Large intestine (tissue), 3 donors: ENCODE measurements at regions not wholly inside any gene's neighbourhood (a gene's known extent, or its start where the extent isn't known, plus 50 kb on each side); places are given as distances from the start of the nearest gene placed in this dataset.
"Not testable (repeated sequence)": the region's sequence is repeated elsewhere in the genome, so short reads cannot be mapped to it uniquely, and the experiment has no call there.

ENCODE experiments used
- DNase-seq, 2 donors: peaks; one replicate each; pipeline versions ENCODE4 v3.0.0 to v3.0.0-alpha.2; 2013
- H3K27ac ChIP-seq: one replicate; pipeline ENCODE4 v1.5.1; 2013; ENCODE audit warnings: low read length
- H3K27me3 ChIP-seq: 2 replicates; pipeline ENCODE4 v1.6.1; 2013; ENCODE audit warnings: low read length; ENCODE audit not compliant: control insufficient read depth, insufficient read depth
- H3K36me3 ChIP-seq: 2 replicates; pipeline ENCODE4 v1.6.1; 2013; ENCODE audit warnings: low read length; ENCODE audit not compliant: control insufficient read depth, insufficient read depth
- H3K4me1 ChIP-seq: one replicate; pipeline ENCODE4 v1.6.1; 2013; ENCODE audit warnings: low read length; ENCODE audit not compliant: control insufficient read depth, insufficient read depth
- H3K4me3 ChIP-seq: one replicate; pipeline ENCODE4 v1.5.1; 2013; ENCODE audit warnings: low read length
- H3K9me3 ChIP-seq: one replicate; pipeline ENCODE4 v1.6.1; 2013; ENCODE audit warnings: mild to moderate bottlenecking, low read depth, low read length, moderate library complexity; ENCODE audit not compliant: control insufficient read depth
- WGBS: methylation state at CpG from one replicate; pipeline ENCODE4 v1.1.5; 2013; ENCODE audit warnings: low lambda C conversion rate; ENCODE audit not compliant: insufficient coverage; 5-methylcytosine and 5-hydroxymethylcytosine counted together

DNA sequence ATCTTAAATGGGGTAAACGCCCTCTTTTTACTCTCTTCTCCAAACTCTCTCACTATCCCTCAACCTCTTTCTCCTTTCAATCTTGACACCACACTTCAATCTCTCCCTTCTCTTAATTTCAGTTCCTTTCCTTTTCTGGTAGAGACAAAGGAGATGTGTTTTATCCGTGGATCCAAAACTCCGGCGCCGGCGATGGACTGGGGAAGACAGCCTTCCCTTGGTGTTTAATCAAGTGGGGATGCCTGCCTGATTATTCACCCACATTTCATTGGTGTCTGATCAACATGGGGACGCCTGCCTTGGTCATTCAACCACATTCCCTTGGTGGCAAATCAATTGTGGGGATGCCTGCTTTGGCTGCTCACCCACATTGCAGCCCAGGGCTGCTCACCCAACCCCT is 205.3 kb upstream of the FKBP1C start:
- H3K27ac ChIP-seq, H3K27me3 ChIP-seq, H3K4me3 ChIP-seq, H3K4me1 ChIP-seq, H3K36me3 ChIP-seq, DNase-seq, H3K9me3 ChIP-seq: not testable (repeated sequence)
- WGBS = 71% methylated on average over 1 of the region's 7 CpGs

DNA sequence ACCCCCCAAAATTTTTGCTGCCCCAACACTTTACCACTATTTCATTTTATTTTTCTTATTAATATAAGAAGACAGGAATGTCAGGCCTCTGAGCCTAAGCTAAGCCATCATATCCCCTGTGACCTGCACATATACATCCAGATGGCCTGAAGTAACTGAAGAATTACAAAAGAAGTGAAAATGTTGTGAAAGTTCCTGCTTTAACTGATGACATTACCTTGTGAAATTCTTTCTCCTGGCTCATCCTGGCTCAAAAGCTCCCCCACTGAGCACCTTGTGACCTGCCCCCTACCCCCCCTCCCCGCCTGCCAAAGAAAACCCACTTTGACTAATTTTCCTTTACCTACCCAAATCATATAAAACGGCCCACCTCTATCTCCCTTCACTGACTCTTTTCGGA is 200.3 kb upstream of the FKBP1C start:
- no CpG with 5 or more reads among the region's 3 CpGs for WGBS
- H3K9me3 ChIP-seq, H3K4me3 ChIP-seq, DNase-seq, H3K27me3 ChIP-seq, H3K27ac ChIP-seq, H3K36me3 ChIP-seq, H3K4me1 ChIP-seq: not testable (repeated sequence)

DNA sequence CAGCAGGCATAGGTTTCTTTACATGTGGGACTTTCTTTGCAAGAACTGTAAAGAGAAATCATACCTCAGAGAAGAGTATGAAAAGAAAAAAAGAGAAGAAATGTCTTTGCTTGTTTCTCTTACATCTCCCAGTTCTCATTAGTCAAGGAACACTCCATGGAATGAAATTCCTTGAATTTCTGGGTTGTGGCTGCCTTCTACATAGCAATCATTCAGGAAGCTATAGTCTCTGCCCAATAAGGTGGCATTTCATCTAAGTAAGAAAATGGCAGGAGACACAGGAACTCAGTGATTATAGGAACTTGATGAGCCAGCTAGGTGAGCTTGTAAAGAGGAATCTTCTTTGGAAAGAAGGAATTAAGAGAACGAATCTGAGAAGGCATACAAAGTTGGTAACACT is 197.0 kb upstream of the FKBP1C start:
- no peak overlapping the region for H3K4me3 ChIP-seq
- no peaks in the 10 kb centered on the region for H3K36me3 ChIP-seq
- H3K27me3 ChIP-seq = no peaks in the 10 kb centered on the region
- H3K9me3 ChIP-seq = no peaks in the 10 kb centered on the region
- no peaks in the 10 kb centered on the region for H3K4me1 ChIP-seq
- DNase-seq = no peak
- 38% methylated on average over 1 of the region's 1 CpG for WGBS
- no peak overlapping the region for H3K27ac ChIP-seq

DNA sequence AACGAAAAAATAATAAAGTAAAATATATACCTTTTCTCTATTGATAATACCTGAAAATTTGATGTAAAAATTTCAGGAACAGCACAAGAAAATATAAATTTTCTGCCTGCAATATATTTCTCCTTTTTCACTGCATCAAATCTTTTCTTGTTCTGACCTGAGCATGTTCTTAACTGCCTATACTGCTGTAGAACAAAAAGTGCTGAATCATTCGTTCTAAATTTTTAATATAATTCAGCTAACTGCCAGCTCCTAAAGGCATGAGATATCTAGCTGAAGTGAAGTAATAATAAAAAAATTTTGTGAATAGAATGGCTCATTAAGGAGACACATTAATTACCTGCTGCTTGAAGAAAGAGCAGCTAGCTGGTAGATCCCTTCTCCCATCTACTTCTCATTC is 188.6 kb upstream of the FKBP1C start:
- Histone ChIP-seq H3K4me3 (no peak overlapping the region), H3K27ac (no peak overlapping the region), H3K36me3 (no peaks in the 10 kb centered on the region), H3K9me3 (no peaks in the 10 kb centered on the region), H3K27me3 (no peaks in the 10 kb centered on the region), H3K4me1 (no peaks in the 10 kb centered on the region)
- WGBS = 25% methylated on average over 1 of the region's 2 CpGs
- no peak for DNase-seq

DNA sequence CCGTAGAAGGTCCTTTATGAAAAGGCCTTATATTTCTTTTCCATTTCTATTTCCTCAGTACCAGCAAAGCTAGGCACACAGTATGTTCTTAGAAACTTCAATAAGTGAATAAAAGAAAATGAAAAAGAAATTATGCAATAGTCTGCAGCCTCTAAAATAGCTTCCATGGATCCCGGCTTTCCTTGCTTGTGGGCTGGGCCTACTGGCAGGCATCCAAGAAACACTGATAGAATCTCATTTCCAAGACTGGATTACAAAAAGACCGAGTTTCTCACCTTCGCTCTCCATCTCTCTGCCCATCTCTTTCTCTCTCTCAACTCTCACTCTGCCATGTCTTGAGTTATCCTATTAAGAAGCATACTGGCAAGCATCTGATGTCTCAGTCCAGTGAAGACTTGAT is 187.5 kb upstream of the FKBP1C start:
- H3K27me3 ChIP-seq = no peaks in the 10 kb centered on the region
- no peaks in the 10 kb centered on the region for H3K4me1 ChIP-seq
- 44% methylated on average over 1 of the region's 4 CpGs for WGBS

DNA sequence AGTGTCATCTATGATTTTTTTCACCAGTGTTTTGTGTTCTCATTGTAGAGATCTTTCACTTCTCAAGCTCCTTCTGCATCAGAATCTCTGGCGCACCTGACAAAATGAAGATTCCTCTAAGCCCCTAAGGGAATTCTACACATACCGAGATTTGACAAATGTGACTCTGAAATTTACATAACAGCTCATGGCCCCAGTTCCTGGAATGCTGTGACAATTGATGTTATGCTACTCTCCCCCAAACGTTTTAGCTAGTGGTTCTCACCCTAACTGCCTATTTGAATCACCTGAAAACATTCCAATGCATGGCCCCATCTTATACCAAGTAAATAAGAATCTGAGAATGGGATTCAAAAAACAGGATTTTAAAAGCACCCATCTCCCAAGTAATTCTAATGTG is 162.1 kb upstream of the FKBP1C start:
- no peaks in the 10 kb centered on the region for H3K9me3 ChIP-seq
- DNase-seq = no peak
- no peaks in the 10 kb centered on the region for H3K27me3 ChIP-seq
- H3K4me1 ChIP-seq = no peaks in the 10 kb centered on the region
- H3K4me3 ChIP-seq = no peak overlapping the region
- no peak overlapping the region for H3K27ac ChIP-seq
- H3K36me3 ChIP-seq = no peaks in the 10 kb centered on the region
- no CpG with 5 or more reads among the region's 3 CpGs for WGBS

More for the DNA sequence above, 187.5 kb upstream of the FKBP1C start:
- Histone ChIP-seq H3K27ac (no peak overlapping the region), H3K9me3 (no peaks in the 10 kb centered on the region), H3K36me3 (no peaks in the 10 kb centered on the region), H3K4me3 (no peak overlapping the region)
- DNase-seq = no peak

DNA sequence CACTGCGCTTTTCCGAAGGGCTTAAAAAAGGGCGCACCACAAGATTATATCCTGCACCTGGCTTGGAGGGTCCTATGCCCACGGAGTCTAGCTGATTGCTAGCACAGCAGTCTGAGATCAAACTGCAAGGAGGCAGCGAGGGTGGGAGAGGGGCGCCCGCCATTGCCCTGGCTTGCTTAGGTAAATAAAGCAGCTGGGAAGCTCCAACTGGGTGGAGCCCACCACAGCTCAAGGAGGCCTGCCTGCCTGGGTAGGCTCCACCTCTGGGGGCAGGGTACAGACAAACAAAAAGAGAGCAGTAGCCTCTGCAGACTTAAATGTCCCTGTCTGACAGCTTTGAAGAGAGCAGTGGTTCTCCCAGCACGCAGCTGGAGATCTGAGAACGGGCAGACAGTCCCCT is 158.1 kb upstream of the FKBP1C start:
- not testable (repeated sequence) for H3K36me3 ChIP-seq, H3K27me3 ChIP-seq, H3K4me1 ChIP-seq, H3K9me3 ChIP-seq, H3K27ac ChIP-seq, H3K4me3 ChIP-seq
- peak in 1 of 2 donors; percentile 4 for DNase-seq
- WGBS = no CpG with 5 or more reads among the region's 9 CpGs

DNA sequence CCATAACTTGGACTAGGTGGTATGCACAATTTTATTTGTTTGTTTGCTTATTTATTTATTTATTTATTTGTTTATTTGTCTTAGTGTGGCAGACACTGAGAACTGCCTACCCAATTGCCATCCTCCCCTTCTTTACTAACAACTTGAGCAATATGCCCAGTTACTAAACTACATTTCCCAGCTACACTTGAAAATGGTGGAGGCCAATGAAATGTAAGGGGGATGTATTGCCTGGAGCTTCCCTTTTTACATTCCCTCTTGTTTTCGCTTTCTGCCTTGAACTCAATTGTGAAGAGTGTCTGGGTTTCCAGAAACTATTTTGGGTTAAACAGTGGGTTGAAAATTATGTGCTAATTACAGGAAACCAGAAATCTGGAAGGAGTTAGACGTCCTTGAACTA is 152.7 kb upstream of the FKBP1C start:
- no peaks in the 10 kb centered on the region for H3K9me3 ChIP-seq
- 57% methylated on average over 1 of the region's 2 CpGs for WGBS
- no peaks in the 10 kb centered on the region for H3K36me3 ChIP-seq
- no peak overlapping the region for H3K4me3 ChIP-seq
- DNase-seq = no peak
- no peaks in the 10 kb centered on the region for H3K4me1 ChIP-seq
- no peak overlapping the region for H3K27ac ChIP-seq
- no peaks in the 10 kb centered on the region for H3K27me3 ChIP-seq

DNA sequence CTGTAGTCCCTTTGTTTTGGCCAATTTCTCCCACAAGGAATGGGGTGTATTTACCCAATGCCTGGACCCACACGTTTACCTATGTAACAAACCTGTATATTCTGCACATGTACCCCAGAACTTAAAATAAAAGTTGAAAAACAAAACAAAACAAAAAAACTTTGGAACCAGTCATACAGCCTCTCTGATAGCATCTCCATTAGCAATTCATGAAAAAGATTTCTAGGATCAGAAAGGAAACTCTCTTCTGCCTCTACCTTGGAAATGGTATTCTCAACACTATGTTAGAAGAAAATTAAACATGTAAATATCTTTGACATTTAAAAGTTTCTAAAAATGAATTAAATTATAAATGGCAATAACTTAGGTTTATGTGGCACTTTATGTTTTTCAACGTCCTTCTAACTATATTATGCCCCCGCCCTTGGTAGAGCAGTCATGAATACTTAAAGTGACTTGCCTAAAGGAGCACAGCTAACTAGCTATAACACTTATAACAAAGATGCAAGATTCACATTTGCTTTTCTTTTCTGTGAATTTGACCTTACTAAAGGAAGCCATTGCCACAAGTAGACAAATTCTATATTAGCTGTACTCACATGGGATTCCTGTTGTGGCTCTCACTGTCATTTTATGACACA is 147.5 kb upstream of the FKBP1C start:
- Histone ChIP-seq H3K27me3 (no peaks in the 10 kb centered on the region), H3K9me3 (no peaks in the 10 kb centered on the region), H3K27ac (no peak overlapping the region), H3K36me3 (no peaks in the 10 kb centered on the region), H3K4me1 (peaks cover 3% of the 10 kb centered on the region), H3K4me3 (no peak overlapping the region)
- DNase-seq = no peak
- 93% methylated on average over 3 of the region's 3 CpGs for WGBS

DNA sequence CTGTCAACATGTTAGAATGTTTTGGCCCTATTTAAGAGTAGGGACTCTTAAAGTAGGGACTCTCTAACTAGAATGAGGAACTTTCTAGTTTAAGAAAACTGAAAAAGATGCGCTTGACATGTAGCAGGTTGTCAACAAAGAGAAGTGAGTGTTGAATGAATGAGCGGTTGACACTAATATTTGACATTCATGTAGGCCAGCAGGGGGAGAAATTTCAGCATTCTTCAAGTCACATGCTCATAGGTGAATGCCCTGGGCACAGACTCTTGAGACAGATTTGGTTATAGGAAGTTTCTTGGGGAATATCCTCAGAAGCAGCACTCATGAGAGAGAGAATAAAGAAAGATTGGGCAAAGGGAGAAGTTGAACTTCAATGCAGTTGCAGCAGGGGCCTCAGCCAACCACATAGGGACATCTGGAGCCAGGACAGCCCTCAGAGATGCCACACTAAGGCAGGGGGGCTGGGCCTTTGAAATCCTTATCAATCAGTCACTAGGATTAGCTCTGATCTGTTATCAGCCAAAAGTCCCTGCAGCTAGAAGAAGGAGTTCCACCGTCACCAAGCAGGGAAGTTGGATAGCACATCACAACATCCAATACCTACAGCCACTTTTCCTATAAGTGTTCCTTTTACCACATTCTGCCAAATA is 145.1 kb upstream of the FKBP1C start:
- peaks cover 3% of the 10 kb centered on the region for H3K4me1 ChIP-seq
- no peak overlapping the region for H3K27ac ChIP-seq
- H3K36me3 ChIP-seq = no peaks in the 10 kb centered on the region
- WGBS = 100% methylated on average over 1 of the region's 3 CpGs
- H3K27me3 ChIP-seq = no peaks in the 10 kb centered on the region
- no peaks in the 10 kb centered on the region for H3K9me3 ChIP-seq
- no peak overlapping the region for H3K4me3 ChIP-seq
- DNase-seq = peak; percentile 42 to 44

DNA sequence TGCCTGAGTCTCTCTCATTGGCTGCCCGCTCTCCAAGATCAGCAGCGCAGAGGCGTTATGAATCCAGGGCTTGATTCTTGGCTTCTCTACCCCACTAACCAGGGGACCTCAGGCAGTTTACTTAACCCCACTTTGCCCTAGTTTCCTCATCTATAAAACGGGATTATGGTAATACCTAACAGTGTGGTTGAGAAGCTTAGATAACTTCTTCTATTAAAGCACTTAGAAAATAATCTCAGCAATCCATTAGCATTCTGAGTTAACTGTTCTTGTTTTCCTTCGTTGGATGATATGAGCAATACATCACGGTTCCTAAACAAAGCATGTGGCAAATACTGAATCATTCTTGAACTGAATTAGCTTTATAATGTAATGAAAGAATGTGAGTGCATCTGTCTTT is 116.3 kb upstream of the FKBP1C start:
- Histone ChIP-seq H3K27me3 (peaks cover 2% of the 10 kb centered on the region), H3K4me3 (no peak overlapping the region), H3K9me3 (no peaks in the 10 kb centered on the region), H3K27ac (no peak overlapping the region), H3K36me3 (no peaks in the 10 kb centered on the region), H3K4me1 (no peaks in the 10 kb centered on the region)
- 87% methylated on average over 4 of the region's 6 CpGs for WGBS
- DNase-seq = no peak
